ENCODE measurements at regions not wholly inside any gene's neighbourhood (a gene's known extent, or its start where the extent isn't known, plus 50 kb on each side); places are given as distances from the start of the nearest gene placed in this dataset.

- Histone ChIP-seq H3K4me1 (replicated peaks in 1 of 2; ENCODE audit: control insufficient read depth in 2 of 2, insufficient read depth in 2 of 2, low read length in 2 of 2) (no peaks in the 10 kb centered on the region; a peak in 1 of 5 replicates), H3K27ac (ENCODE audit: extremely low read depth, low read depth, low read length) (no peak overlapping the region), H3K9ac (ENCODE audit: insufficient read depth in 1 of 2, low read depth in 2 of 2, low read length in 2 of 2) (no peak overlapping the region), H3K79me2 (ENCODE audit: control insufficient read depth, insufficient read depth, low read length) (no peaks in the 10 kb centered on the region), H3K9me1 (ENCODE audit: control insufficient read depth, insufficient read depth, low read length) (no peaks in the 10 kb centered on the region), H3K36me3 (ENCODE audit: control insufficient read depth, insufficient read depth, low read length) (no peaks in the 10 kb centered on the region), H4K20me1 (replicated peaks; ENCODE audit: control insufficient read depth, insufficient read depth, low read length) (no peaks in the 10 kb centered on the region), H3K4me2 (ENCODE audit: insufficient read depth, low read length) (no peak overlapping the region), H2AFZ (ENCODE audit: low read depth, low read length) (no peak overlapping the region), H3K27me3 (ENCODE audit: control insufficient read depth in 2 of 2, insufficient read depth in 2 of 2, low read length in 2 of 2) (peaks cover 6 to 34% of the 10 kb centered on the region in 2 experiments; a peak in 3 of 5 replicates), H3K4me3 (no peak overlapping the region), H3K9me3 (replicated peaks; ENCODE audit: control insufficient read depth, insufficient read depth, low read depth, low read length) (no peaks in the 10 kb centered on the region)
- CTCF ChIA-PET (ENCODE audit: low intra/inter-chr PET ratio): no interaction called here
- WGBS (ENCODE audit: insufficient coverage, low coverage, missing lambda C conversion rate): 7% methylated on average over 4 of the region's 4 CpGs
- BruUV-seq (replicated peaks): no TSS peak
- in situ Hi-C loops (cut with MboI): no loop called here
- DNase-seq (ENCODE audit: extremely low read depth in 1 of 4, low spot score in 3 of 4): no peak
- no peak for TF ChIP-seq NR2C1 (IDR thresholded peaks at IDR 0.05)
- 0 out of 2 replicates have a peak, but pooled peaks have one; percentile 5 for TF ChIP-seq NR2C1 (tag; IDR thresholded peaks at IDR 0.05)
- no peak for TF ChIP-seq REST (IDR thresholded peaks at IDR 0.05; ENCODE audit: borderline replicate concordance)
- TF ChIP-seq REST (CRISPR knock-in tag; IDR thresholded peaks at IDR 0.05; ENCODE audit: low read depth): no peak
- ATAC-seq: no peak
- no peak for FAIRE-seq
- POLR2A ChIA-PET: no interaction called here
- intact Hi-C loops (cut with micrococcal nuclease): no loop called here
Observed at GRCh38 chr1:116266864-116267212, 106.2 kb upstream of the ATP1A1 start.

Data from K562 (cell line).